ENCODE measurements at regions not wholly inside any gene's neighbourhood (a gene's known extent, or its start where the extent isn't known, plus 50 kb on each side); places are given as distances from the start of the nearest gene placed in this dataset.
"Not testable (repeated sequence)": the region's sequence is repeated elsewhere in the genome, so short reads cannot be mapped to it uniquely, and the experiment has no call there.

DNA sequence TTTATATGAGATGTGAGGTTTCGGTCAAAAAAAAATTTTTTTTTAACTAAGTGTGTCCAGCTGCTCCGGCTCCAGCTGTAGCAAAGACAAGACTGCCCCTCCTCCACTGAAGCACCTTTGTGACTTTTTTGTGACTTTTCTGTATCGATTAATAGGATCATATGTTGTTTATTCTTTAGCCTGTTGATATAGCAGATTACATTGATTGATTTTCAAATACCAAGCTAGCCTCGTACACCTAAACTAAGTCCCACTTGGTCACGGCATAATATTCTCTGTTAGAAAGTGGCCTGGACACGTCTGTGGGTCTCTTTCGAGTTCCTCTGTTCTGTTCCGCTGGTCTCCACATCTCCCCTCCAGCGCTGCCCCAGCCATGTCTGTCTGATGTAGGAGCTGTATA is 126.8 kb downstream of the IGLL1 start:
- TF ChIP-seq POLR2A (IDR thresholded peaks at IDR 0.05): no peak
- TF ChIP-seq, protein P1, sequence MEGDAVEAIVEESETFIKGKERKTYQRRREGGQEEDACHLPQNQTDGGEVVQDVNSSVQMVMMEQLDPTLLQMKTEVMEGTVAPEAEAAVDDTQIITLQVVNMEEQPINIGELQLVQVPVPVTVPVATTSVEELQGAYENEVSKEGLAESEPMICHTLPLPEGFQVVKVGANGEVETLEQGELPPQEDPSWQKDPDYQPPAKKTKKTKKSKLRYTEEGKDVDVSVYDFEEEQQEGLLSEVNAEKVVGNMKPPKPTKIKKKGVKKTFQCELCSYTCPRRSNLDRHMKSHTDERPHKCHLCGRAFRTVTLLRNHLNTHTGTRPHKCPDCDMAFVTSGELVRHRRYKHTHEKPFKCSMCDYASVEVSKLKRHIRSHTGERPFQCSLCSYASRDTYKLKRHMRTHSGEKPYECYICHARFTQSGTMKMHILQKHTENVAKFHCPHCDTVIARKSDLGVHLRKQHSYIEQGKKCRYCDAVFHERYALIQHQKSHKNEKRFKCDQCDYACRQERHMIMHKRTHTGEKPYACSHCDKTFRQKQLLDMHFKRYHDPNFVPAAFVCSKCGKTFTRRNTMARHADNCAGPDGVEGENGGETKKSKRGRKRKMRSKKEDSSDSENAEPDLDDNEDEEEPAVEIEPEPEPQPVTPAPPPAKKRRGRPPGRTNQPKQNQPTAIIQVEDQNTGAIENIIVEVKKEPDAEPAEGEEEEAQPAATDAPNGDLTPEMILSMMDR (IDR thresholded peaks at IDR 0.05): no peak
- Histone ChIP-seq H3K27me3 (no peaks in the 10 kb centered on the region), H3K27ac (no peak overlapping the region), H3K4me1 (no peaks in the 10 kb centered on the region), H3K4me3 (no peak overlapping the region), H3K9me3 (no peaks in the 10 kb centered on the region), H3K36me3 (replicated peaks in 1 of 2; ENCODE audit: insufficient read depth in 1 of 2, low read depth in 2 of 2) (no peaks in the 10 kb centered on the region)
- whole genome bisulfite sequencing, 2 donors: 47 to 62% methylated on average over 9 of the region's 9 CpGs
- ATAC-seq (no peak), DNase-seq (no peak)
- intact Hi-C loops (cut with DNase I): no loop called here

DNA sequence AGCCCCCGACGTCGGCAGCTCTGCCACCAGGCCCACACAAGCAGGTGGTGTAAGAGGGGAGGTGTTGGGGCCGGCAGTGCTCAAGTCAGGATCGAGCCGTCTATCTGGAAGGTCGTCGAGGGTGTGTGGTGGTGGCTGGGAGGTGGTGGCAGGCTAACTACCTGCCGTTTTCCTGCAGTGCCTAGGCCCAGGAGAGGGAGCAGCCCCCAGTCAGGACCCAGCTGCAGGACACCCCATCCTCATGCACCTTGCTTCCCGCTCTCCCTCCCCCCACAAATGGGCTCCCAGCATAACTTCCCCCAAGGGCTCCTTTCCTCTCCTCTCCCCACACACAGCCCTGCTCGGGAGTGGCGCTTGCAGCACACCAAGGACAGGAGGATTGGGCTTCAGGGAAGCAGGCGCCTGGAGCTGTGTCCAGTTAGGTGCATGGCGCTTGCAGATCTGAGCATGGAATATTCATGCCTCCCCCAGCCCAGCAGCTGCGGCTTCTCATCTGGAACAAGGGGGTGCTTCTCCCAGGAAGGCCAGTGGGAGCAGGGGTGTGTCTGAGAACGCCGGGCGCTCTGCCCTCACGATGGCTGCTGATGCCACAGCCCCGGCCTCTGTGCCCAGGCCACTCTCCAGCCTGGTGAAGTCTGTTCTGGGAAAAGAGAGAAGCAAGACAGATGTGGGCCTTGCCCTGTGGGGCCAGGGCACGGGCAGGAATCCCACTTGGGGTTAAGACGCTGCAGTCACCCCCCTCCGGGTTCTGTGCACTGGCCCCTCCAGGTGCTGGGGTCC is 127.7 kb downstream of the IGLL1 start:
- H3K36me3 ChIP-seq (replicated peaks in 1 of 2; ENCODE audit: insufficient read depth in 1 of 2, low read depth in 2 of 2): no peaks in the 10 kb centered on the region
- no peak for ATAC-seq
- 62 to 72% methylated on average over 14 to 19 of the region's 23 CpGs for whole genome bisulfite sequencing, 2 donors
- intact Hi-C loops (cut with DNase I): no loop called here
- H3K4me1 ChIP-seq: no peaks in the 10 kb centered on the region
- H3K27me3 ChIP-seq: no peaks in the 10 kb centered on the region
- no peak overlapping the region for H3K4me3 ChIP-seq
- DNase-seq: no peak
- H3K9me3 ChIP-seq: no peaks in the 10 kb centered on the region
- H3K27ac ChIP-seq: no peak overlapping the region
- no peak for TF ChIP-seq POLR2A (IDR thresholded peaks at IDR 0.05)
- TF ChIP-seq, protein P1 (IDR thresholded peaks at IDR 0.05): no peak

DNA sequence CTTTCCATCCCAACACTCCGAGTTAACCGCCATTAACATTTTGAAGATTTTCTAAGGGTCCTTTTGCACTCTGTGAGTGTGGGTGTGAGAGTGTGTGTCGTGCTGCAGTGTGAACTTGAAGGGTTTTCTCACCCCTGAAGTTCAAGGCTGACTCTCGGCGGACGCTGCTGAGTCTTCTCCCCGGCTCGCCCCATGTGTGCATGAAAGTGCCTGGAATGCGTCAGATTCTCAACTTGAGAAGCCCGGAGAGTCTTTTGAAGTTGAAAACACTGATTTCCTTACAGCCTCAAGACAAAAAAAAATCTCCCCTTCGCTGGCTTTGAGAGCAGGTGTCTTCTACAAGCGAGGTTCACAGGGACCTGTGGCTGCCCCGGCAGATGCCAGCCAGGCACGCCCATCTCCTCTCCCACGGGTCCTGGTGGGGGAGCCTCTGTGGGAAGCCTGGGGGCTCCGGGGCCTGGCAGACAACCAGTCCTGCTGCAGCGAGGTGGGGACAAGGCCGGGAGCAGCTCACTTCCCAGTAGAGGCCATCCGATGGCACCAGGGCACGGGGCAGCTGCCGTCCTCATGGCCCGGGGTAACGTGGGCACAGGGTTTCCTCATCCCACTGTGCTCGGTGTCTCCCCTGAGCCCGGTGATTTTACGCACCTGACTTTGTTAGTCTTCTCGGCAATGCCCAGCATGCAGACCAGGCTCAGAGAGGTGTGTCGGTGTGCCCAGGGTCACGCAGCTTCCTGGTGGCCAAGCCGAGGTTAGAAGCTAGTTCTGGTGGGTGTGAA is 128.4 kb downstream of the IGLL1 start:
- DNase-seq; H3K27ac ChIP-seq; H3K27me3 ChIP-seq; H3K4me1 ChIP-seq; intact Hi-C loops (cut with DNase I); ATAC-seq; H3K9me3 ChIP-seq; H3K36me3 ChIP-seq (replicated peaks in 1 of 2; ENCODE audit: insufficient read depth in 1 of 2, low read depth in 2 of 2); H3K4me3 ChIP-seq: not testable (repeated sequence)
- 68% methylated on average over 14 to 30 of the region's 30 CpGs for WGBS, 2 donors

DNA sequence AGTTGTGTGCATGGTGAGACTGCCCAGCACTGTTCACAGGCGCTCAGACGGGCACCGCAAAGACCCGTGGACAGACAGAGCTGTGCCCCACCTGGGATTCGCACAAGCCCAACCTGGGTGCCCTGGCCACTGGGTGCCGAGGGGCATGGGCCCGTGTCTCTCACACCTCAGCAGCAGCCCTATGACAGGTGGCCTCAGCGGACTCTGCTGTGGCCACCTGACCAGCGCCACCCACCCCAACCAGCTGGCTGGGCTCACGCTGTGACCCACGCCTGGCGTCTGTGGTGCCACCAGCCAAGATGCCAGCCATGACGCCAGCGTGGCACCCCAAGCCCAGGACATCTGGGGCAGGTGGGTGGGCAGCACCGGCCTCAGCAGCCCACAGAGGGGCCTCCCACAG is 129.3 kb downstream of the IGLL1 start:
- H3K9me3 ChIP-seq; ATAC-seq; H3K4me3 ChIP-seq; H3K27me3 ChIP-seq; DNase-seq; H3K4me1 ChIP-seq; intact Hi-C loops (cut with DNase I); H3K27ac ChIP-seq; H3K36me3 ChIP-seq (replicated peaks in 1 of 2; ENCODE audit: insufficient read depth in 1 of 2, low read depth in 2 of 2): not testable (repeated sequence)
- 87 to 92% methylated on average over 2 to 7 of the region's 15 CpGs for WGBS, 2 donors

DNA sequence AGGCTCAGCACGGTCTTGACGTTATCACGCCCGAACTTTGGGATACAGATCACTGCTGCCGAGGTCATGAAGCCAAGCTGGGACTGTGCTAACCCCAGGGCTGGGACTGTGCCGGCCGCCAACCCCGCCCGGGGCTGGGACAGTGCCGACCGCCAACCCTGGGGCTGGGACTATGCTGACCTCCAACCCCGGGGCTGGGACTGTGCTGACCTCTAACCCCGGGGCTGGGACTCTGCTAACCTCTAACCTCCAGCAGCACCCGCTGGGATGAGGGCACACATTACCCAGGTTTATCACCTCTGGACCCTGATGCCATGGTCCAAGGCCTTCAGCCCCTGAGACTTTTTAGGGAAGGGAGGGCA is 129.7 kb downstream of the IGLL1 start:
- no peaks in the 10 kb centered on the region for H3K27me3 ChIP-seq
- WGBS, 2 donors: 85 to 97% methylated on average over 13 to 14 of the region's 14 CpGs
- no peak for ATAC-seq
- H3K4me1 ChIP-seq: no peaks in the 10 kb centered on the region
- peaks cover 0 to 5% (median 0%) of the 10 kb centered on the region in 3 donors for H3K9me3 ChIP-seq
- H3K27ac ChIP-seq: no peak overlapping the region
- no peak overlapping the region for H3K4me3 ChIP-seq
- H3K36me3 ChIP-seq (replicated peaks in 1 of 2; ENCODE audit: insufficient read depth in 1 of 2, low read depth in 2 of 2): no peaks in the 10 kb centered on the region
- intact Hi-C loops (cut with DNase I): no loop called here
- DNase-seq: no peak
- TF ChIP-seq POLR2A (IDR thresholded peaks at IDR 0.05): no peak
- TF ChIP-seq, protein P1 (IDR thresholded peaks at IDR 0.05): no peak

DNA sequence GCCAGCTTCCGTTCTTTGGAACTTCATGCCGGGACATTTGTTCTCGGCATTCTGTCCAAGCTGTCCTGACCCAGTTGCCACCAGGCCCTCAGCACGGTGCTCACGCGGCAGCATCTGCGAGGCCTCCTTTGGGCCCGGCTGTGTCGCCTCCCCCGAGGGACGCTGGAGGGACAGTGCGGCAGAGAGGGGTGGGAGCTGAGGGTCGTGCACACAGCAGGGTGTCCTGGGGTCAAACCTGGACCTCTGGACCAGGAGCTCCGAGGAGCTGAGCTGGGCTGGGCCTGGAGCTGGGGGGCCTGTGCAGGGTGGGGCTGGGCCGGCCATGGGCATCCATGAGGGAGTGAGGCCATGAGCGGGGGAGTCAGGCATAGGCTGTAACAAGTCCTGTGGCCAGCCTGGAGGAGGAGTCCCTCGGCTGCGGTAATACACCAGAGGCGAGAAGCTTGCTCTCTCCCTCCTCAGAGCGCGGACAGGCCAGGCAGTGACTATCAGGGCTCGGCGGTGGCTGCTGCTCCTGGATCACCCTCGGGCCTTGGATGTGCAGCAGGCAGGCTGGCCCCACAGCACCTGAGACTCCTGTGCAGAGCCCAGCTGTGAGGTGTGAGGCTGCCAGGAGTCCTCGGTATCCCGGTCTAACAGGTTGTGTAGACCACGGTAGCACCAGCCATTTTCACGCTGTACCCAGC is 130.2 kb downstream of the IGLL1 start:
- intact Hi-C loops (cut with DNase I): not testable (repeated sequence)

DNA sequence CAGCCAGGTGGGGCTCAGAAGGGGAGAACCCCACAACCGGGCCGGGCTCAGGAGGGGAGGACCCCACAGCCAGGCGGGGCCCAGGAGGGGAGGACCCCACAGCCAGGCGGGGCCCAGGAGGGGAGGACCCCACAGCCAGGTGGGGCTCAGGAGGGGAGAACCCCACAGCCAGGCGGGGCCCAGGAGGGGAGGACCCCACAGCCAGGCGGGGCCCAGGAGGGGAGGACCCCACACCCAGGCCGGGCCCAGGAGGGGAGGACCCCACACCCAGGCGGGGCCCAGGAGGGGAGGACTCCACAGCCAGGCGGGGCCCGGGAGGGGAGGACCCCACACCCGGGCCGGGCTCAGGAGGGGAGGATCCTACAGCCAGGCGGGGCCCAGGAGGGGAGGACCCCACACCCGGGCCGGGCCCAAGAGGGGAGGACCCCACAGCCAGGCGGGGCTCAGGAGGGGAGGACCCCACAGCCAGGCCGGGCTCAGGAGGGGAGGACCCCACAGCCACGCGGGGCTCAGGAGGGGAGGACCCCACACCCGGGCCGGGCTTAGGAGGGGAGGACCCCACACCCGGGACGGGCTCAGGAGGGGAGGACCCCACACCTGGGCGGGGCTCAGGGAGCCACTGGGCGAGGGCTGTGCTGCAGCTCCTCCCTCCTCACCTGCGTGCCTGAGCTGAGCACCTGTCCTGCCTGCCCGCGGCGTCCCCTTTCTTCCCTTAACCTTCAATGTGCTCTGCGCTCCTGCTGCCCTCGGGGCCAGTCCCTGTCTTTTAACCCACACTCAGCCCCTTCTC is 131.4 kb downstream of the IGLL1 start:
- not testable (repeated sequence) for DNase-seq

More for the DNA sequence above, 130.2 kb downstream of the IGLL1 start:
- not testable (repeated sequence) for ATAC-seq; H3K27ac ChIP-seq; H3K9me3 ChIP-seq; H3K27me3 ChIP-seq; H3K4me3 ChIP-seq; H3K4me1 ChIP-seq; H3K36me3 ChIP-seq (replicated peaks in 1 of 2; ENCODE audit: insufficient read depth in 1 of 2, low read depth in 2 of 2); DNase-seq
- WGBS, 2 donors: 89 to 90% methylated on average over 10 to 22 of the region's 28 CpGs

More for the DNA sequence above, 131.4 kb downstream of the IGLL1 start:
- H3K27ac ChIP-seq; H3K36me3 ChIP-seq (replicated peaks in 1 of 2; ENCODE audit: insufficient read depth in 1 of 2, low read depth in 2 of 2); ATAC-seq; H3K9me3 ChIP-seq; H3K4me3 ChIP-seq; H3K4me1 ChIP-seq; H3K27me3 ChIP-seq; intact Hi-C loops (cut with DNase I): not testable (repeated sequence)
- WGBS, 2 donors: 72 to 74% methylated on average over 9 to 16 of the region's 31 CpGs

All from body of pancreas (tissue), 4 donors.